Astrocyte of the spinal cord (primary cell): ENCODE measurements at regions not wholly inside any gene's neighbourhood (a gene's known extent, or its start where the extent isn't known, plus 50 kb on each side); places are given as distances from the start of the nearest gene placed in this dataset.
"Not testable (repeated sequence)": the region's sequence is repeated elsewhere in the genome, so short reads cannot be mapped to it uniquely, and the experiment has no call there.

Experiments used
- DNase-seq: peaks from one replicate; pipeline ENCODE4 v3.0.0; 2011; ENCODE audit warnings: low read depth, low spot score
- H3K4me3 ChIP-seq: 2 replicates; pipeline ENCODE4 v1.5.1; 2011; ENCODE audit warnings: low read depth, mild to moderate bottlenecking, low read length, moderate library complexity
- in situ Hi-C: cut with HindIII; loops from 2 replicates; pipeline ENCODE4 v1.10.0; 2017; ENCODE audit warnings: low sequenced_read_pairs
- TF ChIP-seq, protein P1 (sequence below): IDR thresholded peaks from 2 replicates; pipeline ENCODE4 v1.5.1; 2012; ENCODE audit warnings: low read depth, mild to moderate bottlenecking, low read length, inconsistent platforms

DNA sequence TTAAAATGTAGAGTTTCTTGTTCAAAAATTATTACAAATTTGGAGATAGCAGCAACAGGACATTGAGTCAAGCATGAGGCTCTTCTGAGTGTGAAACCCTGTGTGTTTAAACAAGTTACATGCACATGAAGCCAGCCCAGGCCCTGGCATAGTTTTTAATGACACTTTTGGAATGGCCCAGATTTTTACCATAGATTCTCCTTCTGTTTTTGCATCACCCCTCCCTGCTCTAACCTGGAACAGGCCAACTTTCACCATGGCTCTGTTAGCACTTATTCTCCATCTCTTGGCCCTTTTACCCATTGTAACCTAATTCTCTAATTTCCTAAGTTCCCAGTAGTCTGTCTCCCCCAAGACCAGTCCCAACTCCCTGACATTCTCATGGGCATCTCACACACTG lies 63.1 kb upstream of the PRSS23 start:
- TF ChIP-seq, protein P1, sequence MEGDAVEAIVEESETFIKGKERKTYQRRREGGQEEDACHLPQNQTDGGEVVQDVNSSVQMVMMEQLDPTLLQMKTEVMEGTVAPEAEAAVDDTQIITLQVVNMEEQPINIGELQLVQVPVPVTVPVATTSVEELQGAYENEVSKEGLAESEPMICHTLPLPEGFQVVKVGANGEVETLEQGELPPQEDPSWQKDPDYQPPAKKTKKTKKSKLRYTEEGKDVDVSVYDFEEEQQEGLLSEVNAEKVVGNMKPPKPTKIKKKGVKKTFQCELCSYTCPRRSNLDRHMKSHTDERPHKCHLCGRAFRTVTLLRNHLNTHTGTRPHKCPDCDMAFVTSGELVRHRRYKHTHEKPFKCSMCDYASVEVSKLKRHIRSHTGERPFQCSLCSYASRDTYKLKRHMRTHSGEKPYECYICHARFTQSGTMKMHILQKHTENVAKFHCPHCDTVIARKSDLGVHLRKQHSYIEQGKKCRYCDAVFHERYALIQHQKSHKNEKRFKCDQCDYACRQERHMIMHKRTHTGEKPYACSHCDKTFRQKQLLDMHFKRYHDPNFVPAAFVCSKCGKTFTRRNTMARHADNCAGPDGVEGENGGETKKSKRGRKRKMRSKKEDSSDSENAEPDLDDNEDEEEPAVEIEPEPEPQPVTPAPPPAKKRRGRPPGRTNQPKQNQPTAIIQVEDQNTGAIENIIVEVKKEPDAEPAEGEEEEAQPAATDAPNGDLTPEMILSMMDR, result no peak
- in situ Hi-C loops, result no loop called here
- no peak overlapping the region for H3K4me3 ChIP-seq
- no peak for DNase-seq

DNA sequence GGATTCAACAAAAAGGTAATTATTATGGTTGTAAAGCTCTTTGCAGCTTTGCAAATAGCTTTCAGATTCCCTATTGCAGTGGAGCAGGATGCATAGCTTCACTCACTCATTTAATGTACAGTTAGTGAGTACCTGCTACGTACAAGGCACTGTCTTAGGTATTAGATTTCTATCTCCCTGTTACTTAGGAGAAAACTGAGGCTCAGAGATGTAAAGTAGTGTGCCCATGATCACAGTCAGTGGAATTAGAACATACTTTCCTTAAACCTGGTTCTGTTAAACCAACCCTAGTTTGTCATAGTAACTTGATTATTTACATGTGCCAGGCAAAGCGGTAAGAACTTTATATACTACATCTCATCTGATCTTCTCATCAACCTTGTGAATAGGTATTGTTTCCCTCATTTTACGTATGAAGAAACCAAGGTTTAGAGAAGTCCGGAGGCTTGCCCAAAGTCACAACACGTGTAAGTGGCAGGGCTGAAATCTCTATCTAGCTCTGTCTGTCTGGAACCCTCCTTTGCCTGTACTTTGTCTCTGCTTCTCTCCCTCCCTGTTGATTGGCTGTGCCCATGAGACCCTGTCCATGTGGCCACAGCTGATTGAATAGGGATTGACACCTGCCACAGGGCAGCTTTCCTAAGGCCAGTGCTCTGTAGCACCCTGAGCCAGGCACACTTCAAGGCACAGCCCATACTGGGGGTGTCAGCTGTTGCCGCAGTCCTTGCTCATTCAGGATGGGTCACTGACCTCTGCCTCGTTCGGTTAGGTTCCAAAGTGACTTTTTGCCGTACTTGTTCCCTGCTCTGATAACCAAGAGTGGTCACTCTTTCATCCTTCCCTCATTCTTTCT lies 63.8 kb upstream of the PRSS23 start:
- no peak overlapping the region for H3K4me3 ChIP-seq
- in situ Hi-C loops, result no loop called here
- TF ChIP-seq, protein P1, result no peak
- no peak for DNase-seq

- TF ChIP-seq, protein P1, result no peak
- in situ Hi-C loops, result no loop called here
- H3K4me3 ChIP-seq, result no peak overlapping the region
- DNase-seq, result peak; percentile 75
These were observed 63.3 kb upstream of the ME3 start for GRCh38 chr11:86735451-86736290.

DNA sequence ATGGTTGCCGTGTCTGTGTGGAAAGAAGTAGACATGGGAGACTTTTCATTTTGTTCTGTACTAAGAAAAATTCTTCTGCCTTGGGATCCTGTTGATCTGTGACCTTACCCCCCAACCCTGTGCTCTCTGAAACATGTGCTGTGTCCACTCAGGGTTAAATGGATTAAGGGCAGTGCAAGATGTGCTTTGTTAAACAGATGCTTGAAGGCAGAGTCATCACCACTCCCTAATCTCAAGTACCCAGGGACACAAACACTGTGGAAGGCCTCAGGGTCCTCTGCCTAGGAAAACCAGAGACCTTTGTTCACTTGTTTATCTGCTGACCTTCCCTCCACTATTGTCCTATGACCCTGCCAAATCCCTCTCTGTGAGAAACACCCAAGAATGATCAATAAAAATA lies 60.3 kb upstream of the ME3 start:
- in situ Hi-C loops, H3K4me3 ChIP-seq, DNase-seq: not testable (repeated sequence)

DNA sequence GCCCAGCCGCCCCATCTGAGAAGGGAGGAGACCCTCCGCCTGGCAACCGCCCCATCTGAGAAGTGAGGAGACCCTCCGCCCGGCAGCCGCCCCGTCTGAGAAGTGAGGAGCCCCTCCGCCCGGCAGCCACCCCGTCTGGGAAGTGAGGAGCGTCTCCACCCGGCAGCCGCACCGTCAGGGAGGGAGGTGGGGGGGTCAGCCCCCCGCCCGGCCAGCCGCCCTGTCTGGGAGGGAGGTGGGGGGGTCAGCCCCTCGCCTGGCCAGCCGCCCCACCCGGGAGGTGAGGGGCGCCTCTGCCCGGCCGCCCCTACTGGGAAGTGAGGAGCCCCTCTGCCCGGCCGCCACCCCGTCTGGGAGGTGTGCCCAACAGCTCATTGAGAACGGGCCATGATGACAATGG lies 59.9 kb upstream of the ME3 start:
- in situ Hi-C loops, DNase-seq, H3K4me3 ChIP-seq: not testable (repeated sequence)

- DNase-seq, in situ Hi-C loops, H3K4me3 ChIP-seq: not testable (repeated sequence)
These were observed 57.2 kb upstream of the ME3 start for GRCh38 chr11:86729576-86729975.

- in situ Hi-C loops, result no loop called here
- TF ChIP-seq, protein P1, result no peak
These were observed 56.1 kb upstream of the ME3 start for GRCh38 chr11:86728562-86728961.

More at GRCh38 chr11:86728562-86728961, 56.1 kb upstream of the ME3 start:
- no peak overlapping the region for H3K4me3 ChIP-seq
- DNase-seq, result no peak
